K562 (cell line): ENCODE measurements at regions not wholly inside any gene's neighbourhood (a gene's known extent, or its start where the extent isn't known, plus 50 kb on each side); places are given as distances from the start of the nearest gene placed in this dataset.

ENCODE experiments used
- ARID4B ChIP-seq: sonication (generic); formaldehyde crosslinking; IDR thresholded peaks from 2 replicates; pipeline ENCODE4 v1.8.0; 2022; ENCODE audit warnings: mild to moderate bottlenecking, missing genetic modification reagents
- BMI1 ChIP-seq: fragments of 150-350 bp; IDR thresholded peaks from 2 replicates; pipeline ENCODE4 v1.6.1; 2014; ENCODE audit warnings: low read length
- CREM ChIP-seq: IDR thresholded peaks from 2 replicates; pipeline ENCODE4 v1.6.1; 2014; ENCODE audit warnings: antibody characterized with exemption, low read depth
- EGR1 ChIP-seq: fragments of 450-650 bp; conservative IDR thresholded peaks from 2 replicates; pipeline ENCODE4 v1.6.1; 2017; ENCODE audit warnings: mild to moderate bottlenecking
- MXI1 ChIP-seq: IDR thresholded peaks from 2 replicates; pipeline ENCODE4 v1.6.1; 2011; ENCODE audit warnings: low read depth, mild to moderate bottlenecking, improper control_type of control experiment, low read length
- POLR2A ChIP-seq: fragments of 450-650 bp; conservative IDR thresholded peaks from 2 replicates; pipeline ENCODE4 v1.6.1; 2016
- RBFOX2 ChIP-seq: fragments of 200-400 bp; formaldehyde crosslinking; IDR thresholded peaks from 2 replicates; pipeline ENCODE4 v1.6.1; 2017; ENCODE audit warnings: low read depth, mild to moderate bottlenecking, low read length, moderate library complexity
- TAF1 ChIP-seq: IDR thresholded peaks from 2 replicates; pipeline ENCODE4 v1.6.1; 2011; ENCODE audit warnings: mild to moderate bottlenecking, low read length, moderate library complexity; ENCODE audit not compliant: insufficient read depth, control insufficient read depth, severe bottlenecking; ENCODE audit errors: extremely low read depth
- THAP12 ChIP-seq: fragments of 250-450 bp; sonication (Bioruptor Pico); IDR thresholded peaks from 2 replicates; pipeline ENCODE4 v1.9.0; 2021; ENCODE audit warnings: mild to moderate bottlenecking, inconsistent platforms
- YY1 ChIP-seq, 3 experiments: IDR thresholded peaks; 2 replicates each; pipeline ENCODE4 v1.6.1; 2011; ENCODE audit warnings: low read length in 2 of 3, mild to moderate bottlenecking in 2 of 3, moderate library complexity in 2 of 3, borderline replicate concordance in 1 of 3, control low read depth in 1 of 3, low read depth in 1 of 3; ENCODE audit not compliant: insufficient read depth in 3 of 3, insufficient replicate concordance in 2 of 3, control insufficient read depth in 1 of 3, insufficient read length in 1 of 3; ENCODE audit errors: extremely low read depth in 1 of 3

- TF ChIP-seq THAP12 (CRISPR knock-in tag), result 0 out of 2 replicates have a peak, but pooled peaks have one; percentile 19
- peak; percentile 15; the same call in 1 of the 2 replicates for TF ChIP-seq ARID4B (CRISPR knock-in tag)
- peak; percentile 29 to 87 (median 83) for TF ChIP-seq YY1 (IDR thresholded peaks at IDR 0.05; ENCODE audit: borderline replicate concordance in 1 of 3, control insufficient read depth in 1 of 3, extremely low read depth in 1 of 3, insufficient read depth in 3 of 3, insufficient read length in 1 of 3, insufficient replicate concordance in 2 of 3, low read depth in 1 of 3, low read length in 2 of 3)
- 0 out of 2 replicates have a peak, but pooled peaks have one; percentile 30 for TF ChIP-seq BMI1
- TF ChIP-seq MXI1, result 0 out of 2 replicates have a peak, but pooled peaks have one; percentile 29
- TF ChIP-seq POLR2A, result peak; percentile 67
- peak; percentile 81 for TF ChIP-seq RBFOX2
- peak; percentile 50 for TF ChIP-seq EGR1
- peak; percentile 38 for TF ChIP-seq CREM
- peak; percentile 66 for TF ChIP-seq TAF1
Measured at GRCh38 chr3:75434913-75435793, 229.0 kb upstream of the FRG2C start (continued).
